ENCODE measurements at regions not wholly inside any gene's neighbourhood (a gene's known extent, or its start where the extent isn't known, plus 50 kb on each side); places are given as distances from the start of the nearest gene placed in this dataset.

DNA sequence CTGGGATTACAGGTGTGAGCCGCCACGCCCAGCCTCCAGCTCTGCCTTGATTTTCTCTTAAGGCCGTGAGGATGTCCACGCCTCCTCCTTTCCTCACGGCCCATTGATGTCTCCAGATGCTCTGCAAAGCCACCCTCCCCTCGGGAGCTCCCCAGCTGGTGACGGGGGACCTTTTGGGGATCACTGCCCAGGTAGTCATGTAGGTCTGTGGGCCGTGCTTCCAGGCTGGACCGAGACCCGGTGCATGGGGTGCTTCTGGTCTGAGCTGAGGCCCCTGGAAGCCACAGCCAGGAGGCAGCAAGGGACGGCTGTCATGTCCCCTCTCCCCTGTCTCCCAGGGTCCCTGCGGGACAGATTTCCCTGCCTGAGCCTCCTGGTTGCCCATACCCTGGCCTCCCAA, 277.8 kb downstream of the SEC14L1 start:
- Mint-ChIP-seq H3K9me3 (no peaks in the 10 kb centered on the region), H3K4me3 (no peak overlapping the region), H3K4me1 (ENCODE audit: low read depth in 2 of 2) (peaks cover 15 to 24% of the 10 kb centered on the region in 2 donors), H3K27me3 (no peaks in the 10 kb centered on the region), H3K27ac (no peak overlapping the region), H3K36me3 (no peaks in the 10 kb centered on the region)
- DNase-seq (ENCODE audit: low spot score), result no peak
- no peak for ATAC-seq

DNA sequence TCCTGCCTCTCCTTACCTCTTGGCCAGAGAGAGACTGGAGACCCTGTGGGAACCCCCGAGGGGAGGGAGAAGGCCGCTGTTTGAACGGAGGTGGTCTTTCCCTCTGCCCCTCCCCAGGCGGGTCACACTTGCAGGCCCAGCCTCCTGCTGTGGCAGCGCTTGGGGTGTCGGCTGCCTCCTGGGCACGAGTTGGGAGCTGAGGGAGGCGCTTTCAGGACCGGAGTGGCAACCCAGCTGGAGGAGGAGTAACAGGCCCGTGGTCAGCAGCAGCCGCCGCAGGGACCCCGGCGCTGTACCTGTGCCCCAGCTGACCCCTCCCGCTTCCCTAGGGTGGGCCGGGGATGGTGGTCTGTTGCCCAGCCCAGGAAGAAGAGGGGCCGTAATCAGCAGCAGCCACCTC, 278.3 kb downstream of the SEC14L1 start:
- no peaks in the 10 kb centered on the region for H3K36me3 Mint-ChIP-seq
- no peaks in the 10 kb centered on the region for H3K9me3 Mint-ChIP-seq
- peaks cover 15 to 25% of the 10 kb centered on the region in 2 donors for H3K4me1 Mint-ChIP-seq (ENCODE audit: low read depth in 2 of 2)
- ATAC-seq (no peak), DNase-seq (ENCODE audit: low spot score) (no peak)
- no peak overlapping the region for H3K27ac Mint-ChIP-seq
- no peak overlapping the region for H3K4me3 Mint-ChIP-seq
- no peaks in the 10 kb centered on the region for H3K27me3 Mint-ChIP-seq

DNA sequence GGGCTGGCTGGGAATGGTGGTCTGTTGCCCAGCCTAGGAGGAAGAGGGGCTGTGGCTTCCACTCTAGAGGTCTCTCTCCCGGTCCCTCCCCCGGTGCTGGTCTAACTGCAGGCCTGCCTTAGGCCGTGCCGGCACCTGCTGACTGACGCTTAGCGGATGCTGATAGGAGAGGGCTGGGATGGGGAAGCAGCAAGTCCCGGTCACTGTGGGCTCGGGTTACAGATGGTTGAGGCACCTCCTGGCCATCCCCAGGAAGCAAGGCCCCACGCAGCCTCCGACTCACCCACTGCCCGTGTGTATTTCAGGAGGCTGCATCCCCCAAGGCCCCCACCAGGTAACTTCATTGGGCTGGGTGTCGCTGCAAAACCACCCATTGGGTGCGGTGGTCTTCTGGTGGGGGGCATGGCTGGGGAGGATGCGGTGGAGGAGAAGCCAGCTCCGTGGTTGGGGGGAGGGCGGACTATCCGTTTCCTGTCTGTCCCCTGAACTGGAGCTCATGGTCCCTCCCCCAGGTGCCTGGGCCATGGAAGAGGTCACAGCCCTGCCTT, 278.9 kb downstream of the SEC14L1 start:
- Mint-ChIP-seq H3K36me3 (no peaks in the 10 kb centered on the region), H3K27me3 (no peaks in the 10 kb centered on the region), H3K27ac (no peak overlapping the region), H3K4me3 (no peak overlapping the region), H3K4me1 (ENCODE audit: low read depth in 2 of 2) (peaks cover 15 to 25% of the 10 kb centered on the region in 2 donors), H3K9me3 (no peaks in the 10 kb centered on the region)
- DNase-seq (ENCODE audit: low spot score) (no peak), ATAC-seq (no peak)

DNA sequence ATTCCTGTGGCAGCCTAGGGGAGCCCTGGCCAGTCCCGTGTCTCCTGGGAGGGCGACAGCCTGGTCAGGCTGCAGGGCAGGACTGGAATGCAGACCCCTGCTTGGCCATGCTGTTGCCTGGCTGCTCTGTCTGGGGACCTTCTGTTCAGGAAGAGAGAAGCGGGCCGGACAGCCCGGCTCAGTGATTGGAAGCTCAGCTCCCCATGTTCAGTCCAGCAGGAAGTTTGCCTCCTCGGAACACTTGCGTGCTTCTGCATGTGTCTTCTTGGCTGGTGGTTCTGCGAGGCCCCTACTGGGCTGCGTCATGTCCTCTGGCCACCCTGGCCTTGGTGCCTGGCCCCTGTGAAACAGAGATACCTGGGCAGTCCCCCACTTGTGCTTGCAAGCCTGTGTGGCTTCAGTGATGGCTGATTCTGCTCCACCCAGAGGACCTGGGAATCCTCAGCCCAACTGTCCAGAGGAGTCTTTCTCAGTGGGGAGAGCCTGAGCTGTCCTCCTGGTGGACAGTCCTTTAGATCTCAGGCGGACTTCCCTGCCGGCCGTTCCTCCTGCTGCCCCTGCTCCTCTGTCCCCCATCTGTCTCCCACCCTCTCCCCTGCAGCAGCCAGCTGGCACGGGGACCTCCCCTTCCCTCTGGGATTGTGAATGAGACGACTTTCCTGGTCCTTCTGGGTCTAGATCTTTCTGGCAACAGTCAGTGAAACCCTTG, 279.5 kb downstream of the SEC14L1 start:
- Mint-ChIP-seq H3K9me3 (no peaks in the 10 kb centered on the region), H3K36me3 (no peaks in the 10 kb centered on the region), H3K4me1 (ENCODE audit: low read depth in 2 of 2) (peaks cover 15 to 25% of the 10 kb centered on the region in 2 donors), H3K27me3 (no peaks in the 10 kb centered on the region), H3K4me3 (no peak overlapping the region), H3K27ac (peak overlapping the region; percentile 26 to 69)
- DNase-seq (ENCODE audit: low spot score), result no peak
- ATAC-seq, result no peak

DNA sequence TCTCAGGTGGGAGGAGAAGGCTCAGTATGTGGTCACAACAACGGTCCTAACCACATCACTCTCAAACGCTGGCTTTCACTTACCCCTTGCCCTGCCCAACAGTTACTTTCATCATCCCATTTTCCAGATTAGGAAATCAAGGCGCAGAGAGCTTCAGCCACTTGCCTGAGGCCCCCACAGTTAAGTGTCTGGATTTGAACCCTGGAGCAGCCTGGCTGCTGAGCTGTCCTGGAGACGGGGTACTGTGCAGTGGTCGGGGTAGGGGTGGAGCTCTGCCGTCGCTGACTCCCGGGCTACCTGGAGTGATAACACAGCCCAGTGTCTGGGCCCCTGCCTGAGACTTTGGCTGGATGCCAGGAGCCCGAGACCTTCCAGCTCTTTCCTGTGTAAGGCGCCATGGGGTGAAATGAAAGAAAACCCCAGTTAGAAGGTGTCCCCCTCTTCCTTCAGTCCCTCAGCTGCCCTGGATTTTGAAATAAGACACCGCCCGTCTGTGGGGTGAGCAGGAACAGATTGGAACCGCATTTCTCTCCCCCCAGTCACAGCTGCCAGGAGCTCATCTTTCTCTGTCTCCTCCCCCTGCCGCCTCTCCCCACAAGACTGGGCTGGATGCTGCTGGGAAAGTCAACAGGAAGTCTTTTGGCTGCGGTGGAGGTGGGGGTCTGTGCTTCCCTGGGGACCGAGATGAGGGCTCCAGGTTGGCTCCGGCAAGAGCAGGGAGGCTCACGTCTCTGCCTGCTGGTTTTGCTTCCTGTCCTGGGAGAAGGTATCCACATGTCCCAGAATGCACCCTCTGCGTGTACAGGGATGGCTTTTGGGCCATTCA, 280.2 kb downstream of the SEC14L1 start:
- peaks cover 15 to 25% of the 10 kb centered on the region in 2 donors for H3K4me1 Mint-ChIP-seq (ENCODE audit: low read depth in 2 of 2)
- DNase-seq (ENCODE audit: low spot score) (no peak), ATAC-seq (peak; percentile 29 to 52)
- H3K4me3 Mint-ChIP-seq, result peak overlapping the region; percentile 50
- H3K9me3 Mint-ChIP-seq, result no peaks in the 10 kb centered on the region
- no peaks in the 10 kb centered on the region for H3K36me3 Mint-ChIP-seq
- peak overlapping the region; percentile 26 to 69 for H3K27ac Mint-ChIP-seq
- no peaks in the 10 kb centered on the region for H3K27me3 Mint-ChIP-seq

DNA sequence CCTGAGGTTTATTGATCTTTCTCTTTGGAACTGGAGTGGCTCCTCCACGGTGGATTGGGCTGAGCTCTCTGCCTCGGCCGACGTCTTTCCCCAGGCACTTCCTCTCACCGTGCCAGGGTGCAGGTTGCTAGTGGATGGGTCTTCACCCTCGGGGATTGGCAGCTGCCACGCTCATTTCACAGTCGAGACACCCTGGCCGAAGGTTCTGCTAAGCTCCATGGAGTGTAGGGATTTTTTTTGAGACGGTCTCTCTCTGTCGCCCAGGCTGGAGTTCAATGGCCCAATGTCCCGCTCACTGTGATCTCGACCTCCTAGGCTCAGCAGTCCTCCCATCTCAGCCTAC, 280.8 kb downstream of the SEC14L1 start:
- no peaks in the 10 kb centered on the region for H3K9me3 Mint-ChIP-seq
- H3K4me3 Mint-ChIP-seq, result peak overlapping the region; percentile 50
- H3K27ac Mint-ChIP-seq, result peak overlapping the region in 1 of 2 donors; percentile 69

DNA sequence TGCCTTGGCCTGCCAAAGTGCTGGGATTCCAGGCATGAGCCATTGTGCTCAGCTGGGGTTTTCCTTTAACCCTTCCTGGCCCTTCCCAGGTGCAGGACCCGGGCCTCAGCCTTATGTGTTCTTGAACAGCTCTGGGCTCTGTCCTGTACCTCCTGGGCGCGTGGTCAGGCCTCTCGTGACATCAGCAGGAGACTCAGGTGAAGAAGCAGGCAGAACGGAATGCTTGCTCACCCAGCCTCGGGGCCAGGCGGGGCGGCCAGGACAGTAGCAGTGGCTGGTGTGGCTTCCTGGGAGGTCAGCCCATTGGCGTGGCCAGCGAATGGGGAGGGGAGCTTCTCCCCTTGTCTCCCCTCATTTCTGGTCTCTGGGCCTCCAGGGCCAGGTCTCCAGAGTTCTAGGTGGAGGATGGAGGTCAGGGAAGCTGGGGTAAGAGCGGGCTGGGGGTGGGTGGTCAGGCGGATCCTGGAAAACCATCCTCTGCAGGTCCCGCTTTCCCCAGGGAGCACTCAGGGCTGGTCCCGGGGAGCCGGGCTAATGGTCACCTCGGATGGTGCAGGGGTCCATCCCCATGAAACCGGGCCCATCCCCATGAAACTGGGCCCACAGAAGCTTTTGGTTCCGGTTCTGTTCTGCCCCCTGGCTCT, 281.5 kb downstream of the SEC14L1 start:
- no peaks in the 10 kb centered on the region for H3K36me3 Mint-ChIP-seq
- peaks cover 26 to 34% of the 10 kb centered on the region in 2 donors for H3K4me1 Mint-ChIP-seq (ENCODE audit: low read depth in 2 of 2)
- H3K27ac Mint-ChIP-seq, result peak overlapping the region in 1 of 2 donors; percentile 69
- no peaks in the 10 kb centered on the region for H3K9me3 Mint-ChIP-seq
- H3K4me3 Mint-ChIP-seq, result no peak overlapping the region
- ATAC-seq, result no peak
- no peak for DNase-seq (ENCODE audit: low spot score)
- no peaks in the 10 kb centered on the region for H3K27me3 Mint-ChIP-seq

More for the DNA sequence above, 280.8 kb downstream of the SEC14L1 start:
- no peaks in the 10 kb centered on the region for H3K36me3 Mint-ChIP-seq
- ATAC-seq (no peak), DNase-seq (ENCODE audit: low spot score) (no peak)
- H3K4me1 Mint-ChIP-seq (ENCODE audit: low read depth in 2 of 2), result peaks cover 20 to 28% of the 10 kb centered on the region in 2 donors
- no peaks in the 10 kb centered on the region for H3K27me3 Mint-ChIP-seq

DNA sequence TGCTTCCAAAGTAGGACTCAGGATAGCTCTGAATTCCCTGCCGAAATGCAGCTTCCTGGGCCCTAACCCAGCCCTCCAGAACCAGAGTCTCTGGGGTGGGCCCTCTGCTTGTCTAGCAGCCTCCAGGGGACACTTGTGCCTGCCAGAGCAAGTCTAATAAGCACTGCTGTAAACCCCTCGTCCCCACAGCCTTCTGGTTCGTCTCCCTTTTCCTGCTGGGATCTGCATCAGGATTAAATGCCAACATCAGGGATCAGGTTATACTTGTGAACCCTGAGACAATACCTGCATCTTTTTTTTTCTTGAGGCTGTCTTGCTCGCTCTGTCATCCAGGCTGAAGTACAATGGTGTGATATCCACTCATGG, 282.0 kb downstream of the SEC14L1 start:
- Mint-ChIP-seq H3K27me3 (no peaks in the 10 kb centered on the region), H3K4me3 (no peak overlapping the region), H3K4me1 (ENCODE audit: low read depth in 2 of 2) (peaks cover 27 to 38% of the 10 kb centered on the region in 2 donors), H3K36me3 (no peaks in the 10 kb centered on the region), H3K27ac (peak overlapping the region in 1 of 2 donors; percentile 75), H3K9me3 (no peaks in the 10 kb centered on the region)
- DNase-seq (ENCODE audit: low spot score), result no peak
- ATAC-seq, result no peak

DNA sequence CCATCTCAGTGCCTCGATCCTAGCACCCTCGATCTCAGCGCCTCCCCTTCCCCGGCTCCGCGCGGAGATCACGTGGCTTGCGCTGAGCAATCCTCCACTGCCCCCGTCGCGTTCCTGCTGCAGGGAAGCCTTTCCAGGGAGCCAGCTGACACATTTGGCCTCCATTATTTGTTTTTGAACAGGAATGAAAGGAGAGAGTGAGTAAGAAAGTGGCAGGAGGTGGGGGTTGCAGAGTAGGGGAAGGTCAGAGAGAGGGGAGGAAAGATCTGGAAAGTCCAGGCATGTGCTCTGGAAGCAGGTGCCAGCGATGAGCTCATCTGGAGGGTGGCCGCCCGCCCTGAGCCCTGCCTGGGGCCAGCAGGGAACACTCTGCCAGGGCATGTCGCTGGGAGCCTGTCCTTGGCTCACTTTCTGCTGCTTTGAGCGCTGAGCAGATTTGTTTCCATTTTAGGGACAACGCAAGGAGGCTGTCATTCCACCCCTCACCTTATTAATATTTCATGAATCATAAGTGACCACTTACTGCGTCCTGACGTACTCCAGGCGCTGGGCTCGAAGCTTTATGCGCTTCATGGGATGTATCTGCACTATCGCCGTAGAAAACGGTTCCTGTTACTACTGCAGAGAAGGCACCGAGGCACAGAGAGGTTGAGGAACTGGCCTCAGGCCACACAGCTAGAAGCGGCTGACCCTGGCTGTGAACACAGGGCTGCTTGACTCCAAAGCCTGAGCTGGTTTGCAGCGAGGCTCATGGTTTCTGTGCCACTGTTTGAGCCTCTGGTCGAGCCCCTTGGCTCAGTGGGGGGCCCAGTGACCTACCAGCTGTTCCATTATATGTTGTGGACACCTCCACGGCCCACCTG, 283.1 kb downstream of the SEC14L1 start:
- H3K4me3 Mint-ChIP-seq, result no peak overlapping the region
- DNase-seq (ENCODE audit: low spot score) (no peak), ATAC-seq (no peak)
- H3K27ac Mint-ChIP-seq, result peak overlapping the region in 1 of 2 donors; percentile 75
- H3K36me3 Mint-ChIP-seq, result no peaks in the 10 kb centered on the region
- no peaks in the 10 kb centered on the region for H3K9me3 Mint-ChIP-seq
- peaks cover 37 to 47% of the 10 kb centered on the region in 2 donors for H3K4me1 Mint-ChIP-seq (ENCODE audit: low read depth in 2 of 2)
- no peaks in the 10 kb centered on the region for H3K27me3 Mint-ChIP-seq

DNA sequence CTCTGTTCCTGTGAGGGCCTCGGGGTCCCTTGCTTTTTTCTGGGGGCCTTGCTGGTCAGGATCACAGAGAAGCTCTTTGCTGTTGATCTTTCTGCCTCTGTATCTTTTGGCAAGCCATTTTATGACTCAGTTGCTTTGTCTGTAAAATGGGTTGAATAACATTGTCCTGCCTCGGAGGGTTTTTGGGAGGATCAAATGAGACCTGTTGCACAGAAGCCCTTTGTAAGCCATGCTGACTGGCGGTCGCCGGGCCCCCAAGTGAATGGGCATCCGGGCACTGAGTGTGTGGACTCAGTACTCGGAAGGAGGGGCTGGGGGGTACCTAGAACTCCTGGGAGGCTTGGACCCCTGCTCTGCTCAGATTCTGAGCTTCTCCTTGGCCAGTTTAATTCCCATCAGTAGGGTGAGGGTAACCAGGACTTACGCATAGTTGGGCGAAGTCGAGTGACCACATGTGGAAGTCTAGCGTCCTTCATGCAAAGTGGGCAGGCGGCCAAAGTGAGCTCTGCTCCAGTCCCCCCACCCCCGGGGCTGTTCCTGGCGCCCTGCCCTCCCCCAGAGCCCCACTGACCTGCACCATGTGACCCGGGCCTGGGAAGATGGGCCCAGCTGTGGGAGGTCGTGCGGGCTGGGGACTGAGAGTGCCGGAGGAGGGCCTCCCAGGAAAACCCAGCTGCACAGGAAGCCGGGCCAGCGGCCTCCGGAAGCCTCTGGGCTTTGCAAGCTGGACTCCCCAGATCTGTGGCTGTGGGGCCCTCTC, 284.0 kb downstream of the SEC14L1 start:
- ATAC-seq (no peak), DNase-seq (ENCODE audit: low spot score) (no peak)
- H3K9me3 Mint-ChIP-seq, result no peaks in the 10 kb centered on the region
- H3K4me1 Mint-ChIP-seq (ENCODE audit: low read depth in 2 of 2), result peaks cover 46 to 54% of the 10 kb centered on the region in 2 donors
- H3K4me3 Mint-ChIP-seq, result no peak overlapping the region
- no peak overlapping the region for H3K27ac Mint-ChIP-seq
- H3K36me3 Mint-ChIP-seq, result no peaks in the 10 kb centered on the region
- H3K27me3 Mint-ChIP-seq, result no peaks in the 10 kb centered on the region

DNA sequence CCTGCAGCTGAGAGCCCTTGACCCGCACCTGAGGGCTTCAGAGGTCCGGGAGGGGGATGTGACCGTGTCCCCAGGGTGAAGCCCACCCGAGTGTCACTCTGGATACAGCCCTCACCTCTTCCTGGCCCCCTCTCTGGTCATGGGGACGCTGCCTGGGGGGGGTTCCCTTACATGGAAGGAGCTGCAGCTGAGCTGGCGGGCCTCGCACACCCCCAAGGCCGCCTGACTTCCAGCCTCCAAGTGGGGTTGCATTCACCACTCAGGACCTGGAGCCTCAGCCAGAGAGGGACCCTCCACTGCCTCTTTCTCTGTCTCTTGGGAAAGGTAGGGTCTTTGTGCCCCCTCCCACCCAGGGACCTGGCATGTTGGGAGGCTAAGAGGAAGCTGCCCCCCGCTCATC, 284.6 kb downstream of the SEC14L1 start:
- Mint-ChIP-seq H3K4me1 (ENCODE audit: low read depth in 2 of 2) (peaks cover 51 to 54% of the 10 kb centered on the region in 2 donors), H3K27ac (no peak overlapping the region)
- no peak for ATAC-seq

DNA sequence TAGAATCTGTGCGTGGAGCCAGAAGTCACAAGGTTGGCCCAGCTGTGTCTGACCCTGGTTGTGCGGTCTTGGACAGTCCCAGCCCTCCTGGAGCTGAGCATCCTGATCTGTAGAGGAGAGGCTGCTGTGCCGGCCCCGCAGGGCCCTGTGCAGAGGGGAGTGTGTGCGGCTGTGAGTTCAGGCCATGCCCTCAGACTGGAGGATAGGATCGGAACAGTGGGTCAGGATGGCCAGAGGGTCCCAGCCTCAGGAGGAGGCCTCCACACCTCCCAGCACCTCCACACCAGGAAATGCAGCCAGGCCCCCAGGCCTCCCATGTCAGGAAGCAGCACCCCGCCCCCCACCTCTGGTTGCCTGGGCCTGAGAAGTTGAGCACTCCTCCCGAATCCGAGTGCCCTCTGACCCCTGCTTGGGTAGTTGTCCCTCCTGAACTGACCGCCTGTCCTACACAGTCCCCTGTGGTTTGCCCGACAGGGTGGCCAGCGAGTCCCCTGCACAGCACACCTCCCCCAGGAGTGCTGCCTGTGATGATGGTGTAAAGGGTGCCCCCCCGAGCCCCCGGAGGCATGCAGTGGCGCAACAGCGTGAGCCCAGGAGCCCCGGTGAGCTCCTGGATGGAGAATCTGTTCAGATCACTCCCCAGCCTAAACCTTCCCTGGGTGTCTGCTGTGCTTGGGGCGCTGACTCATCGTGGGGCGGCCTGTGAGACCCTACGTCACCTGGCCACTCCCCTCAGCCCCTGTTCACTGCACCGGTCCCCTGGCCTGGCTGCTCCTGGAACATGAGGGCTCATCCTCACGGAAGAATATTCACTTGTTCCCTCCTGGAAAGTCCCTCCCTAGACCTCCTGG, 285.2 kb downstream of the SEC14L1 start:
- DNase-seq (ENCODE audit: low spot score), result peak; percentile 60
- Mint-ChIP-seq H3K4me3 (peak overlapping the region; percentile 41), H3K36me3 (no peaks in the 10 kb centered on the region), H3K27me3 (no peaks in the 10 kb centered on the region), H3K27ac (peak overlapping the region; percentile 22 to 77), H3K4me1 (ENCODE audit: low read depth in 2 of 2) (peaks cover 47 to 50% of the 10 kb centered on the region in 2 donors), H3K9me3 (no peaks in the 10 kb centered on the region)
- peak in 1 of 2 donors; percentile 69 for ATAC-seq

More for the DNA sequence above, 284.6 kb downstream of the SEC14L1 start:
- no peaks in the 10 kb centered on the region for H3K36me3 Mint-ChIP-seq
- no peak for DNase-seq (ENCODE audit: low spot score)
- no peak overlapping the region for H3K4me3 Mint-ChIP-seq
- H3K9me3 Mint-ChIP-seq, result no peaks in the 10 kb centered on the region
- H3K27me3 Mint-ChIP-seq, result no peaks in the 10 kb centered on the region
